Endothelial cell of umbilical vein (primary cell): ENCODE measurements at regions not wholly inside any gene's neighbourhood (a gene's known extent, or its start where the extent isn't known, plus 50 kb on each side); places are given as distances from the start of the nearest gene placed in this dataset.

Experiments
- BruUV-seq: library from RNA; stranded (reverse); fragments of 400-500 nt; replicated peaks from 2 replicates; lab custom pipeline; 2021; lab: Mats Ljungman, UMichigan
- CTCF ChIA-PET: fragments of 300-600, 350-600 bp; sonication (Branson Sonifier 250); formaldehyde crosslinking; loops from one replicate; lab custom pipeline; 2021; ENCODE audit warnings: antibody characterized with exemption, inconsistent platforms; lab: Charles Lee
- POLR2A ChIA-PET: fragments of 300-600, 350-600 bp; sonication (Branson Sonifier 250); formaldehyde crosslinking; loops from one replicate; lab custom pipeline; 2021; ENCODE audit warnings: antibody characterized with exemption, inconsistent platforms; lab: Charles Lee
- DNase-seq: peaks from one replicate; pipeline ENCODE4 v3.0.0-alpha.2; 2011; ENCODE audit warnings: low read depth, low spot score
- FAIRE-seq: peaks from 2 replicates; lab custom pipeline; 2011; peaks lifted over from hg19 to GRCh38; lab: Jason Lieb, UNC
- H2AFZ ChIP-seq: 2 replicates; pipeline ENCODE4 v1.6.0; 2012; ENCODE audit warnings: low read depth, low read length, control low read depth, inconsistent platforms
- H3K27ac ChIP-seq: 2 replicates; pipeline ENCODE4 v1.5.1; 2011; ENCODE audit warnings: low read depth, mild to moderate bottlenecking, control low read depth, low read length, moderate library complexity; ENCODE audit not compliant: insufficient read depth
- H3K27me3 ChIP-seq, 2 experiments: 2 replicates each; pipeline versions ENCODE4 v1.6.0 to v1.6.1; 2011; ENCODE audit warnings: low read length in 2 of 2, mixed read lengths in 1 of 2; ENCODE audit not compliant: control insufficient read depth in 2 of 2, insufficient read depth in 2 of 2
- H3K36me3 ChIP-seq, 2 experiments: 2 replicates in 1 of 2; 3 replicates in 1 of 2; pipeline ENCODE4 v1.5.1; 2011; ENCODE audit warnings: low read length in 2 of 2, mild to moderate bottlenecking in 1 of 2, moderate library complexity in 1 of 2; ENCODE audit not compliant: control insufficient read depth in 2 of 2, insufficient read depth in 2 of 2; ENCODE audit errors: extremely low read depth in 1 of 2
- H3K4me1 ChIP-seq: 3 replicates; pipeline ENCODE4 v1.5.1; 2011; ENCODE audit warnings: mild to moderate bottlenecking, low read length; ENCODE audit not compliant: control insufficient read depth, insufficient read depth; ENCODE audit errors: extremely low read depth
- H3K4me2 ChIP-seq: 2 replicates; pipeline ENCODE4 v1.6.1; 2011; ENCODE audit warnings: low read length, control low read depth, mixed read lengths; ENCODE audit not compliant: insufficient read depth
- H3K4me3 ChIP-seq, 3 experiments: fragments of 200-600 bp in 1 of 3; sonication (generic), shearing (Covaris generic) in 1 of 3; replicated peaks in 1 of 3; 2 replicates each; pipeline ENCODE4 v1.5.1; 2011 to 2016; ENCODE audit warnings: control low read depth in 3 of 3, low read length in 3 of 3, mild to moderate bottlenecking in 2 of 3, inconsistent platforms in 1 of 3, low read depth in 1 of 3, moderate library complexity in 1 of 3; ENCODE audit not compliant: insufficient read depth in 1 of 3
- H3K79me2 ChIP-seq: 2 replicates; pipeline ENCODE4 v1.6.0; 2012; ENCODE audit warnings: low read length, inconsistent platforms; ENCODE audit not compliant: control insufficient read depth, insufficient read depth
- H3K9ac ChIP-seq: replicated peaks from 2 replicates; pipeline ENCODE3; 2011; ENCODE audit warnings: low read length, control low read depth; ENCODE audit not compliant: insufficient read depth; ENCODE audit errors: extremely low read depth
- H3K9me1 ChIP-seq: replicated peaks from 3 replicates; pipeline ENCODE4 v1.6.0; 2011; ENCODE audit warnings: mild to moderate bottlenecking, low read length; ENCODE audit not compliant: control insufficient read depth, insufficient read depth; ENCODE audit errors: extremely low read depth
- H3K9me3 ChIP-seq: replicated peaks from 2 replicates; pipeline ENCODE4 v1.5.1; 2012; ENCODE audit warnings: low read length, inconsistent platforms; ENCODE audit not compliant: control insufficient read depth, insufficient read depth
- H4K20me1 ChIP-seq: replicated peaks from 2 replicates; pipeline ENCODE3; 2011; ENCODE audit warnings: mild to moderate bottlenecking, low read length; ENCODE audit not compliant: control insufficient read depth, insufficient read depth; ENCODE audit errors: extremely low read depth
- CTCF ChIP-seq, 2 donors: IDR thresholded peaks; 1 replicate in 1 of 2; 2 replicates in 1 of 2; pipeline ENCODE4 v1.5.1; 2011; ENCODE audit warnings: low read length in 2 of 2, mild to moderate bottlenecking in 2 of 2, moderate library complexity in 2 of 2, control low read depth in 1 of 2, inconsistent platforms in 1 of 2, low read depth in 1 of 2; ENCODE audit not compliant: insufficient read depth in 1 of 2; ENCODE audit errors: extremely low read depth in 1 of 2
- EZH2 ChIP-seq: IDR thresholded peaks from 2 replicates; pipeline ENCODE4 v1.6.1; 2012; ENCODE audit warnings: borderline replicate concordance, low read depth, mild to moderate bottlenecking, moderate library complexity, low read length, inconsistent platforms; ENCODE audit not compliant: severe bottlenecking
- FOS ChIP-seq: IDR thresholded peaks from 2 replicates; pipeline ENCODE4 v1.6.1; 2011; ENCODE audit warnings: mild to moderate bottlenecking, low read length, moderate library complexity, borderline replicate concordance; ENCODE audit not compliant: insufficient read depth
- GATA2 ChIP-seq: IDR thresholded peaks from 2 replicates; pipeline ENCODE4 v1.7.0; 2011; ENCODE audit warnings: low read depth, mild to moderate bottlenecking, moderate library complexity, mixed read lengths, low read length; ENCODE audit not compliant: insufficient read length, insufficient read depth
- JUN ChIP-seq: IDR thresholded peaks from 2 replicates; pipeline ENCODE4 v1.6.1; 2011; ENCODE audit warnings: borderline replicate concordance, low read depth; ENCODE audit not compliant: insufficient read length, insufficient read depth
- MAX ChIP-seq: IDR thresholded peaks from 2 replicates; pipeline ENCODE4 v1.6.1; 2011; ENCODE audit not compliant: insufficient read depth, insufficient read length
- MYC ChIP-seq: IDR thresholded peaks from one replicate; pipeline ENCODE4 v1.6.1; 2011; ENCODE audit warnings: mild to moderate bottlenecking, low read depth, low read length
- POLR2A ChIP-seq: IDR thresholded peaks from 2 replicates; pipeline ENCODE4 v1.6.1; 2012; ENCODE audit warnings: low read depth, mild to moderate bottlenecking, control low read depth, low read length
- POLR2AphosphoS5 ChIP-seq: IDR thresholded peaks from 2 replicates; pipeline ENCODE4 v1.6.1; 2012; ENCODE audit warnings: low read depth, mild to moderate bottlenecking, control low read depth, low read length, moderate library complexity; ENCODE audit not compliant: insufficient read depth
- dilution Hi-C: fragments of 300-500 bp; cut with MboI; formaldehyde crosslinking; loops from one replicate; pipeline ENCODE4 v1.15.0; 2019; ENCODE audit warnings: low sequenced_read_pairs; ENCODE audit not compliant: extremely low pct_ligation_motif_present
- intact Hi-C: fragments of 100-400 bp; cut with micrococcal nuclease; formaldehyde crosslinking; loops from one replicate; pipeline ENCODE4 v1.10.0; 2022

- Histone ChIP-seq H4K20me1 (no peaks in the 10 kb centered on the region), H2AFZ (no peak overlapping the region), H3K4me1 (no peaks in the 10 kb centered on the region), H3K4me3 (no peak overlapping the region), H3K27me3 (no peaks in the 10 kb centered on the region), H3K4me2 (no peak overlapping the region), H3K9me1 (no peaks in the 10 kb centered on the region), H3K27ac (no peak overlapping the region), H3K36me3 (no peaks in the 10 kb centered on the region), H3K79me2 (no peaks in the 10 kb centered on the region), H3K9me3 (no peaks in the 10 kb centered on the region), H3K9ac (no peak overlapping the region)
- intact Hi-C loops (no loop called here), dilution Hi-C loops (no loop called here)
- TF ChIP-seq GATA2 (no peak), JUN (no peak), CTCF (IDR thresholded peaks at IDR 0.05; ENCODE audit: extremely low read depth in 1 of 2, insufficient read depth in 1 of 2, low read depth in 1 of 2, low read length in 2 of 2) (no peak), MYC (no peak), POLR2A (no peak), FOS (no peak), MAX (no peak), EZH2 (no peak), POLR2AphosphoS5 (no peak)
- no peak for FAIRE-seq
- ChIA-PET CTCF (no interaction called here), POLR2A (no interaction called here)
- BruUV-seq = no TSS peak
- no peak for DNase-seq
Measured at GRCh38 chr22:47355776-47356510, 593.5 kb downstream of the TBC1D22A start.
